ENCODE measurements at regions not wholly inside any gene's neighbourhood (a gene's known extent, or its start where the extent isn't known, plus 50 kb on each side); places are given as distances from the start of the nearest gene placed in this dataset.
A peak's percentile ranks its signal among the peaks of the same experiment; 100 is the strongest.

DNA sequence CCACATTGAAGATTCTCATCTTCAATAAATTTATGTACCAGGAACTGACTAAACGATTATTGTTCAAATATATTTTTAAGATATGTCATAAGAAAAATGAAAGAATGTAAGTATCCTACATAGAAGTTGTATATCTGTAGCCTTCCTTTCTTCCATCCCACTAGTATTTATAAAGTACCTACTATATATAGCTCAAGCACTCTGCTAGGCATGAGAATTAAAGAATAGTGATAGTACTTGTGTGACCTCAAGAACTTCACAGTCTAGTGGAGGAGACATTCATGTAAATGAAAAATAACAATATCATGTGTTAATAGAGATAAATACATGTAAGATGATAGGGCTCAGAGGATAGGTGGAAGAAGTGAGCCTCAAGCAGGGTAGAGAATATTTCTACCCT is 201.0 kb upstream of the HMHB1 start:
- H3K4me1 ChIP-seq: no peaks in the 10 kb centered on the region
- no peaks in the 10 kb centered on the region for H3K27me3 ChIP-seq
- 85 to 93% (median 90%) methylated on average over 1 of the region's 1 CpG for WGBS, 5 donors
- H3K27ac ChIP-seq: no peak overlapping the region
- no peaks in the 10 kb centered on the region for H3K36me3 ChIP-seq
- no peak overlapping the region for H3K4me3 ChIP-seq
- no peak for DNase-seq
- peaks cover 0 to 5% (median 0%) of the 10 kb centered on the region in 4 donors for H3K9me3 ChIP-seq
- no peak for TF ChIP-seq CTCF (IDR thresholded peaks at IDR 0.05)
- intact Hi-C loops (cut with DNase I; ENCODE audit: low total_unique reads): no loop called here

DNA sequence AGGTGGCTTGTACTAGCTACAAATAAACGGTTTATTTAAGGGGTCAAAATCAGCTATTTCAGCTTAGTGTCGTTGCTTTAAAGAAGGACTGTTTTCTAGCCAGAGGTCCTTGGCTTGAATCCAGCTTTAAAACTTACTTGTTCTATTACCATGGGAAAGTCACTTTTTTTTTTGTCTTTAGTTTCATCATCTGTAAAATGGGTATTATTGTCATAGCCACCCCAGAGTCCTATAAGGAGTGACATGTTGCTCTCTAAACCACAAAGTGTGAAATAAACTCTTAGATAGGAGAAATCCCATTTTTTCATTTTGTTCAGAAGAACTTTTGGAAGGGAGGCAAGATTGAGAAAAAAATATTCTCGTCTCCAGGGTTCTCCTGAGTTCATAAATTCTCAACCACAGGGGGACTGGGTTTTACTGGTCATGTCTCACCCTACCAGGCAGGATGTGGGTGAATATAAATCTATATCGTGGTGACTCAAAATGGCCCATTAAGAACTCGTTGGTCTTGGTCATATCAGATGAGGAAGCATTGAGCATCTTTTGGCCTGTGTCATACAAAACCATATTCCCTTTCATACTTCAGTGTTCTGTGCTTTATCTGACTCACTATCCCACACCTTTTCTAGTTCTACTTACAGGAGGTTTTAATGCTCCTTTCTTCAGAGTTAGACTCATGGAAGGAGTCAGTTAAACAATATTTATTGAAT is 202.7 kb upstream of the NR3C1 start:
- intact Hi-C loops (cut with DNase I; ENCODE audit: low total_unique reads): no loop called here

GRCh38 chr5:143605403-143606005 is 202.0 kb upstream of the NR3C1 start:
- no peak overlapping the region for H3K4me3 ChIP-seq
- no peaks in the 10 kb centered on the region for H3K27me3 ChIP-seq
- H3K9me3 ChIP-seq: peaks cover 0 to 5% (median 0%) of the 10 kb centered on the region in 4 donors
- no peaks in the 10 kb centered on the region for H3K36me3 ChIP-seq
- H3K4me1 ChIP-seq: peaks cover 0 to 4% (median 0%) of the 10 kb centered on the region in 4 donors
- intact Hi-C loops (cut with DNase I; ENCODE audit: low total_unique reads): no loop called here
- peak in 1 of 3 donors; percentile 31 for TF ChIP-seq POLR2AphosphoS5 (IDR thresholded peaks at IDR 0.05)
- TF ChIP-seq EP300 (IDR thresholded peaks at IDR 0.05): no peak
- TF ChIP-seq POLR2A (IDR thresholded peaks at IDR 0.05): no peak
- 51 to 67% (median 64%) methylated on average over 4 of the region's 4 CpGs for WGBS, 5 donors
- DNase-seq: peak in 1 of 2 donors; percentile 41
- peak overlapping the region in 3 of 5 donors; percentile 15 to 47 (median 43) for H3K27ac ChIP-seq

More for the DNA sequence above, 202.7 kb upstream of the NR3C1 start:
- Histone ChIP-seq H3K27ac (peak overlapping the region in 2 of 5 donors; percentile 43 to 47), H3K4me3 (no peak overlapping the region), H3K36me3 (no peaks in the 10 kb centered on the region), H3K4me1 (peaks cover 0 to 4% (median 0%) of the 10 kb centered on the region in 4 donors), H3K9me3 (peaks cover 0 to 5% (median 0%) of the 10 kb centered on the region in 4 donors), H3K27me3 (no peaks in the 10 kb centered on the region)
- WGBS, 5 donors: 63 to 69% (median 66%) methylated on average over 5 of the region's 5 CpGs
- no peak for TF ChIP-seq POLR2AphosphoS5 (IDR thresholded peaks at IDR 0.05)
- TF ChIP-seq EP300 (IDR thresholded peaks at IDR 0.05): no peak
- no peak for DNase-seq

DNA sequence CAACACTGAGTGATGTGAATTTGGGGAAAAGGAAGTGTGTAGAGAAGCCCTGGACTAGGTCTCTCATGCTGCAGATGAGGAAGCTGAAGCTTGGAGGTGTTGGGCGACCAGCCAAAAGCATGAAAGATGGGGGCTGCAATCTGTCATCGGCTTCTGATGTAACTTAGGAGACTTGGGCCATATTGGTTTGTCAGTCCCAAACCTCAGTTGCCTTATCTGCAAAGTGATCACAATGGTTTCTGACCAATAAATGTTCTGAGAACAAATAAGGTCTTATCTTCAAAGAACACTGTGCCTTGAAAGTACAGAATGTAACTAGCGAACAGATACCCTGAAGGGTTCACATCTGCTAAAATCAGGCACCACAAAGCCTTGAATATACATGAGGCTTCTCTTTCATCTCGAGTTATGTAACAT is 198.4 kb upstream of the NR3C1 start:
- Histone ChIP-seq H3K36me3 (no peaks in the 10 kb centered on the region), H3K27ac (peak overlapping the region in 1 of 5 donors; percentile 56), H3K27me3 (no peaks in the 10 kb centered on the region), H3K9me3 (no peaks in the 10 kb centered on the region), H3K4me3 (no peak overlapping the region), H3K4me1 (peaks cover 0 to 4% (median 0%) of the 10 kb centered on the region in 4 donors)
- WGBS, 5 donors: 67 to 84% (median 82%) methylated on average over 4 of the region's 4 CpGs
- DNase-seq: no peak
- intact Hi-C loops (cut with DNase I; ENCODE audit: low total_unique reads): no loop called here
- no peak for TF ChIP-seq POLR2AphosphoS5 (IDR thresholded peaks at IDR 0.05)
- no peak for TF ChIP-seq EP300 (IDR thresholded peaks at IDR 0.05)
- no peak for TF ChIP-seq POLR2A (IDR thresholded peaks at IDR 0.05)
- no peak for TF ChIP-seq CTCF (IDR thresholded peaks at IDR 0.05)

DNA sequence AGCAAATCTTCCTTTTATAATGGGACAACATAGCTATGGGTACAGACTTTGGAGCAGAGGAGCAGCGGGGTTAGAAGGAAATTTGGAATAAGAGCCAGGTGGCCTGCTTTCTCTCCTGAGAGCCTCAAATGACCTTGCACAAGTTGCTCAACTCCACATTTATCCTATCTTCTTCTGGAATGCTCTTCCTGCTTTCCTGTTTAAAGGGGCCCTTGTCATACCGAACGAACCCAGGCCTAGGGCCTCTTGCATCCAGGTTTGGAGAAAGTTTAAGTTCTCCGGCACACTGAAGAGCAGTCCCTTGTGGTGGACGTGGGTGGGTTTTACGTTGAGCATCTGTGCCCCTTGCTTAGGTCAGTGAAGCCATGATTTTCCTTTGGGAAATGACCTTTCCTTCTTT is 197.9 kb upstream of the NR3C1 start:
- Histone ChIP-seq H3K9me3 (no peaks in the 10 kb centered on the region), H3K27me3 (no peaks in the 10 kb centered on the region), H3K36me3 (no peaks in the 10 kb centered on the region), H3K4me3 (no peak overlapping the region), H3K27ac (peak overlapping the region in 1 of 5 donors; percentile 56), H3K4me1 (peaks cover 0 to 4% (median under 1%) of the 10 kb centered on the region in 4 donors)
- 93 to 95% (median 94%) methylated on average over 6 of the region's 6 CpGs for WGBS, 5 donors
- DNase-seq: no peak
- TF ChIP-seq POLR2AphosphoS5 (IDR thresholded peaks at IDR 0.05) (no peak), CTCF (IDR thresholded peaks at IDR 0.05) (no peak), EP300 (IDR thresholded peaks at IDR 0.05) (no peak), POLR2A (IDR thresholded peaks at IDR 0.05) (no peak)
- intact Hi-C loops (cut with DNase I; ENCODE audit: low total_unique reads): no loop called here
